SU-DHL-6 (cell line): ENCODE measurements at regions not wholly inside any gene's neighbourhood (a gene's known extent, or its start where the extent isn't known, plus 50 kb on each side); places are given as distances from the start of the nearest gene placed in this dataset.

ENCODE experiments used
- CTCF ChIP-seq: fragments of 200-600 bp; sonication (generic); IDR thresholded peaks from one replicate; pipeline ENCODE4 v1.5.1; 2017; ENCODE audit warnings: antibody characterized with exemption, mild to moderate bottlenecking, low read length, moderate library complexity; ENCODE audit not compliant: insufficient read depth, poor library complexity, severe bottlenecking
- EZH2phosphoT487 ChIP-seq: fragments of 200-600 bp; sonication (generic), shearing (Covaris generic); conservative IDR thresholded peaks from 2 replicates; pipeline ENCODE4 v1.6.1; 2018; ENCODE audit warnings: mild to moderate bottlenecking, antibody characterized with exemption, low read length, moderate library complexity, mixed read lengths

- TF ChIP-seq CTCF, result no peak
- no peak for TF ChIP-seq EZH2phosphoT487
These were observed 271.9 kb upstream of the SLC14A2 start for GRCh38 chr18:45343365-45343764.
